Sigmoid colon (tissue), 3 donors: ENCODE measurements at regions not wholly inside any gene's neighbourhood (a gene's known extent, or its start where the extent isn't known, plus 50 kb on each side); places are given as distances from the start of the nearest gene placed in this dataset.

Source experiments
- POLR2A ChIP-seq, 2 donors: fragments of 450-650 bp; IDR thresholded peaks; one replicate each; pipeline ENCODE4 v1.6.1; 2016; ENCODE audit warnings: antibody characterized with exemption in 2 of 2, mild to moderate bottlenecking in 2 of 2, moderate library complexity in 2 of 2
- TF ChIP-seq, protein P1 (sequence below), 4 experiments: fragments of 450-650 bp in 3 of 4; fragments of 200-600 bp in 1 of 4; IDR thresholded peaks; one replicate each; pipeline ENCODE4 v1.5.1; 2016 to 2019; ENCODE audit warnings: antibody characterized with exemption in 4 of 4, mild to moderate bottlenecking in 3 of 4, moderate library complexity in 2 of 4

DNA sequence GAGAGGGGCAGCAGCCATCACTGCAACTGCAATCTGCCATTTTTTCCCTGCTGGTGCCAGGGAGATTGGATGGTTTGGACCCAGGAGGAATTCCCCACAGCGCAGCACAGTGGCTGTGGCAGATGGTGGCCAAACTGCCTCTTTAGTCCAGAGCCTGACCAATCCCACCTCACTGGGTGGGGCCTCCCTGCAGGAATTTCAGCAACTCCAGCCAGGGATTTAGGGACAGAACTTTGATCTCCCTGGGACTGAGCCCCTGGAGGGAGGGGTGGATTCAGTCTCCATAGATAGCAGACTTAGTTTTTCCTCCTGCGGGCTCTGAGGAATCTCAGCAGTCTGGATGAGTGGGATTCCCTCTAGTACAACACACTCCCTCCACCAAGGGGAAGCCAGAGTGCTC is 179.7 kb upstream of the WDR11 start:
- no peak for TF ChIP-seq POLR2A (IDR thresholded peaks at IDR 0.05)
- TF ChIP-seq, protein P1, sequence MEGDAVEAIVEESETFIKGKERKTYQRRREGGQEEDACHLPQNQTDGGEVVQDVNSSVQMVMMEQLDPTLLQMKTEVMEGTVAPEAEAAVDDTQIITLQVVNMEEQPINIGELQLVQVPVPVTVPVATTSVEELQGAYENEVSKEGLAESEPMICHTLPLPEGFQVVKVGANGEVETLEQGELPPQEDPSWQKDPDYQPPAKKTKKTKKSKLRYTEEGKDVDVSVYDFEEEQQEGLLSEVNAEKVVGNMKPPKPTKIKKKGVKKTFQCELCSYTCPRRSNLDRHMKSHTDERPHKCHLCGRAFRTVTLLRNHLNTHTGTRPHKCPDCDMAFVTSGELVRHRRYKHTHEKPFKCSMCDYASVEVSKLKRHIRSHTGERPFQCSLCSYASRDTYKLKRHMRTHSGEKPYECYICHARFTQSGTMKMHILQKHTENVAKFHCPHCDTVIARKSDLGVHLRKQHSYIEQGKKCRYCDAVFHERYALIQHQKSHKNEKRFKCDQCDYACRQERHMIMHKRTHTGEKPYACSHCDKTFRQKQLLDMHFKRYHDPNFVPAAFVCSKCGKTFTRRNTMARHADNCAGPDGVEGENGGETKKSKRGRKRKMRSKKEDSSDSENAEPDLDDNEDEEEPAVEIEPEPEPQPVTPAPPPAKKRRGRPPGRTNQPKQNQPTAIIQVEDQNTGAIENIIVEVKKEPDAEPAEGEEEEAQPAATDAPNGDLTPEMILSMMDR (IDR thresholded peaks at IDR 0.05) = no peak
